ENCODE measurements at regions not wholly inside any gene's neighbourhood (a gene's known extent, or its start where the extent isn't known, plus 50 kb on each side); places are given as distances from the start of the nearest gene placed in this dataset.

DNA sequence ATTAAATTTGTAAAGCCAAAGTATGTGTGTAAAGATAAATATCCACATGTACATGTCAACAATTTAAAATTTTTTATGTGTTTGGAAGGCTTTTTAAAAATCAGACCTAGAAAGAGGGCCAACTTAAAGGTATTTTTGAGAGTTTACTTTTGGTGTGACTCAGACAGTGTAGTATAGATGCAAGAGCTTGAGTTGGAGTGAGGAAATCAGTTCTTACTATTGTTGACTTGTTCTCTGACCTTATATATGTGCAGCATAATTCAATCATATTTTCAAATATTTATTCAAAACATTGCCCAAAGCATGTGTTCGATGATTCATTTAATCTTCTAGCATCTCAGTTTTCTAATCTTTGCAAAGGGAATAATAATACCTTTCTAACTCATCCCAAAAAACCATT, 243.7 kb upstream of the PRKCQ start:
- no peak overlapping the region for H2BK15ac ChIP-seq (ENCODE audit: low read depth, low read length)
- no peak overlapping the region for H2BK20ac ChIP-seq (ENCODE audit: low read depth, low read length, poor library complexity, severe bottlenecking)
- Mint-ChIP-seq H3K4me3 (no peak overlapping the region; a peak in 1 of 5 replicates), H3K27me3 (ENCODE audit: low read depth) (no peaks in the 10 kb centered on the region), H3K36me3 (ENCODE audit: insufficient read depth in 1 of 3, low read depth in 3 of 3) (peaks cover 0 to 18% (median 0%) of the 10 kb centered on the region in 3 experiments; a peak in 3 of 7 replicates), H3K27ac (peak overlapping the region in 1 of 3 experiments; percentile 82; a peak in 2 of 7 replicates), H3K9me3 (no peaks in the 10 kb centered on the region), H3K4me1 (peaks cover 22 to 62% of the 10 kb centered on the region in 2 experiments)
- no peak for DNase-seq
- H4K20me1 ChIP-seq (ENCODE audit: control insufficient read depth, insufficient read depth, insufficient read length): no peaks in the 10 kb centered on the region
- H3K9ac ChIP-seq (ENCODE audit: extremely low read depth, insufficient read length, low read length): no peak overlapping the region
- H3K4me2 ChIP-seq (ENCODE audit: insufficient read depth, insufficient read length, low read length): no peak overlapping the region
- H4K91ac ChIP-seq (ENCODE audit: insufficient read length, low read depth, low read length): no peak overlapping the region
- no peaks in the 10 kb centered on the region for H3K9me3 ChIP-seq (ENCODE audit: control insufficient read depth, low read depth, low read length)
- H3K23me2 ChIP-seq (ENCODE audit: insufficient read length, low read depth, low read length, poor library complexity, severe bottlenecking): no peaks in the 10 kb centered on the region
- H3K79me2 ChIP-seq (ENCODE audit: insufficient read depth, low read length): no peaks in the 10 kb centered on the region
- WGBS (ENCODE audit: extremely low coverage, insufficient read length, low lambda C conversion rate): no CpG with 5 or more reads among the region's 1 CpG
- no peak overlapping the region for H4K5ac ChIP-seq (ENCODE audit: insufficient read length, low read depth, low read length)
- no peak overlapping the region for H2AFZ ChIP-seq (ENCODE audit: low read length)
- no peak overlapping the region for H3K56ac ChIP-seq (ENCODE audit: insufficient read length, low read depth, low read length)
- no peak overlapping the region for H2BK5ac ChIP-seq (ENCODE audit: insufficient read length, low read length)
- H2BK120ac ChIP-seq (ENCODE audit: low read depth, low read length, poor library complexity, severe bottlenecking): no peak overlapping the region
- TF ChIP-seq, protein P1, sequence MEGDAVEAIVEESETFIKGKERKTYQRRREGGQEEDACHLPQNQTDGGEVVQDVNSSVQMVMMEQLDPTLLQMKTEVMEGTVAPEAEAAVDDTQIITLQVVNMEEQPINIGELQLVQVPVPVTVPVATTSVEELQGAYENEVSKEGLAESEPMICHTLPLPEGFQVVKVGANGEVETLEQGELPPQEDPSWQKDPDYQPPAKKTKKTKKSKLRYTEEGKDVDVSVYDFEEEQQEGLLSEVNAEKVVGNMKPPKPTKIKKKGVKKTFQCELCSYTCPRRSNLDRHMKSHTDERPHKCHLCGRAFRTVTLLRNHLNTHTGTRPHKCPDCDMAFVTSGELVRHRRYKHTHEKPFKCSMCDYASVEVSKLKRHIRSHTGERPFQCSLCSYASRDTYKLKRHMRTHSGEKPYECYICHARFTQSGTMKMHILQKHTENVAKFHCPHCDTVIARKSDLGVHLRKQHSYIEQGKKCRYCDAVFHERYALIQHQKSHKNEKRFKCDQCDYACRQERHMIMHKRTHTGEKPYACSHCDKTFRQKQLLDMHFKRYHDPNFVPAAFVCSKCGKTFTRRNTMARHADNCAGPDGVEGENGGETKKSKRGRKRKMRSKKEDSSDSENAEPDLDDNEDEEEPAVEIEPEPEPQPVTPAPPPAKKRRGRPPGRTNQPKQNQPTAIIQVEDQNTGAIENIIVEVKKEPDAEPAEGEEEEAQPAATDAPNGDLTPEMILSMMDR (conservative IDR thresholded peaks at IDR 0.05): no peak
- no peak overlapping the region for H4K8ac ChIP-seq (replicated peaks; ENCODE audit: insufficient read length, low read depth, low read length)
- no peak overlapping the region for H3T11ph ChIP-seq (ENCODE audit: low read length)
- no peaks in the 10 kb centered on the region for H3K27me3 ChIP-seq (ENCODE audit: insufficient read depth, low read length)
- no peaks in the 10 kb centered on the region for H3K79me1 ChIP-seq (ENCODE audit: insufficient read depth, low read depth, low read length, poor library complexity, severe bottlenecking)
- no peak overlapping the region for H3K14ac ChIP-seq (ENCODE audit: insufficient read depth, low read length)
- H3K4ac ChIP-seq (ENCODE audit: low read depth, low read length): no peak overlapping the region
- no peak overlapping the region for H3K23ac ChIP-seq (ENCODE audit: insufficient read length, low read depth, low read length)
- H3K4me1 ChIP-seq (ENCODE audit: insufficient read depth, low read length): peaks cover 3% of the 10 kb centered on the region; the same call in 1 of the 2 replicates
- H2AK5ac ChIP-seq (ENCODE audit: insufficient read length, low read length): no peak overlapping the region
- H3K27ac ChIP-seq (ENCODE audit: insufficient read length, low read depth, low read length): no peak overlapping the region
- no peak overlapping the region for H2BK12ac ChIP-seq (ENCODE audit: insufficient read length, low read depth, low read length)
- no peak overlapping the region for H3K18ac ChIP-seq (ENCODE audit: insufficient read length, low read depth, low read length)

All from H9 (cell line).